OCI-LY3 (cell line): ENCODE measurements at regions not wholly inside any gene's neighbourhood (a gene's known extent, or its start where the extent isn't known, plus 50 kb on each side); places are given as distances from the start of the nearest gene placed in this dataset.

Experiments
- CTCF ChIP-seq: fragments of 200-600, 300-600 bp; sonication (generic); IDR thresholded peaks from 2 replicates; pipeline ENCODE4 v1.5.1; 2014; ENCODE audit warnings: antibody characterized with exemption, low read length, low read depth
- EZH2phosphoT487 ChIP-seq: fragments of 200-600 bp; shearing (Covaris generic); IDR thresholded peaks from 2 replicates; pipeline ENCODE4 v1.6.1; 2018; ENCODE audit warnings: antibody characterized with exemption, mixed run types, low read depth

DNA sequence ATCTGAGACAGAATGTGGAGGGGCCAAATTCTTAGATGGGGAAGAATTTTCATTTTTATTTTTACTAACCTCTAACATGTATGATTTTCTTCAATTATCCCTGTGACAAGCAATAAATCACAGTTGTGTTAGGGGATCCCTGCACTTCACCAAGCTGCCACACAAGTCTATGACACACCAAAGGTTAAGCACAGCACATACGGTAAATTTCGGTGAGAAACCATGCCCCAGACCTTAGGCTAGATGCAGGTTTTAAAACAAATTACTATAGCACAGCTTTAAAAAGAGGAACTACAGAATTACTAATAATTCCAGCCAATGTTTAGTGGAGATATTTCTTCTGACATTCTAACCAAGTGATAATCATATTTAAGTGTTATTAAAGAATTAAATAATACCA is 175.7 kb upstream of the RORB start:
- TF ChIP-seq CTCF (no peak), EZH2phosphoT487 (no peak)
